PC-3 (cell line): ENCODE measurements at regions not wholly inside any gene's neighbourhood (a gene's known extent, or its start where the extent isn't known, plus 50 kb on each side); places are given as distances from the start of the nearest gene placed in this dataset.

ENCODE experiments used
- ATAC-seq: fragments of 200-7000 bp; cut with Tn5 transposase; 2 replicates; pipeline ENCODE4 v1.9.1; 2020; ENCODE audit warnings: mild to moderate bottlenecking, moderate library complexity
- BruUV-seq: library from RNA; stranded (reverse); fragments of 400-500 nt; replicated peaks from 2 replicates; lab custom pipeline; 2021; lab: Mats Ljungman, UMichigan
- CTCF ChIA-PET: fragments of 300-600 bp; sonication (Branson Sonifier 250); formaldehyde crosslinking; loops from one replicate; lab custom pipeline; 2022; ENCODE audit warnings: antibody characterized with exemption; lab: Charles Lee
- POLR2A ChIA-PET: fragments of 300-600 bp; sonication (Branson Sonifier 250); formaldehyde crosslinking; loops from one replicate; lab custom pipeline; 2022; ENCODE audit warnings: antibody characterized with exemption; ENCODE audit not compliant: unreplicated experiment; lab: Charles Lee
- DNase-seq: peaks from one replicate; pipeline ENCODE4 v3.0.0-alpha.2; 2015
- H2AFZ ChIP-seq: fragments of 300-600 bp; sonication (generic); 2 replicates; pipeline ENCODE4 v1.6.0; 2016; ENCODE audit warnings: antibody characterized with exemption, low read length
- H3F3A ChIP-seq: fragments of 300-600 bp; sonication (generic); one replicate; pipeline ENCODE4 v1.6.0; 2017; ENCODE audit warnings: antibody characterized with exemption, low read length, control low read depth, mild to moderate bottlenecking; ENCODE audit not compliant: unreplicated experiment
- H3K27ac ChIP-seq: fragments of 300-600 bp; sonication (generic); 2 replicates; pipeline ENCODE4 v1.5.1; 2016; ENCODE audit warnings: mild to moderate bottlenecking, low read length
- H3K27me3 ChIP-seq: fragments of 300-600 bp; sonication (generic); 2 replicates; pipeline ENCODE4 v1.6.1; 2016; ENCODE audit warnings: low read length, mixed read lengths
- H3K36me3 ChIP-seq: fragments of 300-600 bp; sonication (generic); 2 replicates; pipeline ENCODE4 v1.6.1; 2016; ENCODE audit warnings: low read depth, mixed run types, low read length, mixed read lengths
- H3K4me1 ChIP-seq: fragments of 300-600 bp; sonication (generic); 2 replicates; pipeline ENCODE4 v1.5.1; 2016; ENCODE audit warnings: low read length; ENCODE audit not compliant: insufficient read depth
- H3K4me2 ChIP-seq: fragments of 300-600 bp; sonication (generic); 2 replicates; pipeline ENCODE4 v1.6.0; 2016; ENCODE audit warnings: low read length
- H3K4me3 ChIP-seq: fragments of 300-600 bp; sonication (generic); 2 replicates; pipeline ENCODE4 v1.5.1; 2016; ENCODE audit warnings: mild to moderate bottlenecking, low read length, mixed read lengths
- H3K79me2 ChIP-seq: fragments of 300-600 bp; sonication (generic); 2 replicates; pipeline ENCODE4 v1.6.1; 2017; ENCODE audit warnings: low read length, mixed read lengths
- H3K9ac ChIP-seq: fragments of 300-600 bp; sonication (generic); 2 replicates; pipeline ENCODE4 v1.6.0; 2016; ENCODE audit warnings: mild to moderate bottlenecking, low read length
- H3K9me2 ChIP-seq: fragments of 300-600 bp; sonication (generic); replicated peaks from 2 replicates; pipeline ENCODE4 v1.6.1; 2016; ENCODE audit warnings: mixed run types, low read length, mixed read lengths
- H3K9me3 ChIP-seq: fragments of 300-600 bp; sonication (generic); 2 replicates; pipeline ENCODE4 v1.6.1; 2016; ENCODE audit warnings: low read length, mixed read lengths
- H4K20me1 ChIP-seq: fragments of 300-600 bp; sonication (generic); 2 replicates; pipeline ENCODE4 v1.6.1; 2016; ENCODE audit warnings: low read length, mixed read lengths
- CTCF ChIP-seq: fragments of 300-600 bp; sonication (generic); conservative IDR thresholded peaks from 2 replicates; pipeline ENCODE4 v1.5.1; 2017; ENCODE audit warnings: antibody characterized with exemption, low read depth, mild to moderate bottlenecking, low read length
- EZH2 ChIP-seq: fragments of 300-600 bp; sonication (generic); IDR thresholded peaks from one replicate; pipeline ENCODE4 v1.6.1; 2017; ENCODE audit warnings: antibody characterized with exemption, mild to moderate bottlenecking, low read length; ENCODE audit not compliant: unreplicated experiment
- EZH2phosphoT487 ChIP-seq: fragments of 300-600 bp; sonication (generic); IDR thresholded peaks from 2 replicates; pipeline ENCODE4 v1.6.1; 2018; ENCODE audit warnings: mild to moderate bottlenecking, antibody characterized with exemption, low read length, borderline replicate concordance
- intact Hi-C: fragments of 100-400 bp; cut with micrococcal nuclease; formaldehyde crosslinking; loops from 2 replicates; pipeline ENCODE4 v1.9.0; 2023

GRCh38 chr2:30312916-30313315 lies 81.6 kb downstream of the LBH start:
- Histone ChIP-seq H3F3A (no peaks in the 10 kb centered on the region), H3K4me3 (no peak overlapping the region), H3K9me3 (no peaks in the 10 kb centered on the region), H3K9me2 (no peaks in the 10 kb centered on the region), H3K79me2 (no peaks in the 10 kb centered on the region), H3K27me3 (no peaks in the 10 kb centered on the region), H3K27ac (no peak overlapping the region), H4K20me1 (no peaks in the 10 kb centered on the region), H3K9ac (no peak overlapping the region), H3K36me3 (no peaks in the 10 kb centered on the region), H3K4me2 (no peak overlapping the region), H2AFZ (no peak overlapping the region), H3K4me1 (0 out of 2 replicates have a peak, but pooled peaks cover 3% of the 10 kb centered on the region)
- ChIA-PET CTCF (no interaction called here), POLR2A (no interaction called here)
- no peak for ATAC-seq
- no TSS peak for BruUV-seq
- DNase-seq: no peak
- TF ChIP-seq EZH2phosphoT487: no peak
- no peak for TF ChIP-seq CTCF
- no peak for TF ChIP-seq EZH2
- intact Hi-C loops: no loop called here

- H2AFZ ChIP-seq: no peak overlapping the region
- no peaks in the 10 kb centered on the region for H4K20me1 ChIP-seq
- 0 out of 2 replicates have a peak, but pooled peaks cover 3% of the 10 kb centered on the region for H3K4me1 ChIP-seq
- POLR2A ChIA-PET: no interaction called here
- H3K4me2 ChIP-seq: no peak overlapping the region
- intact Hi-C loops: no loop called here
- H3K36me3 ChIP-seq: no peaks in the 10 kb centered on the region
- TF ChIP-seq EZH2phosphoT487 (no peak), CTCF (no peak)
- no TSS peak for BruUV-seq
- H3F3A ChIP-seq: no peaks in the 10 kb centered on the region
- no peaks in the 10 kb centered on the region for H3K79me2 ChIP-seq
- H3K27me3 ChIP-seq: no peaks in the 10 kb centered on the region
- H3K9me2 ChIP-seq: no peaks in the 10 kb centered on the region
- H3K4me3 ChIP-seq: no peak overlapping the region
- no peaks in the 10 kb centered on the region for H3K9me3 ChIP-seq
- ATAC-seq (no peak), DNase-seq (no peak)
- H3K9ac ChIP-seq: no peak overlapping the region
- CTCF ChIA-PET: no interaction called here
- no peak overlapping the region for H3K27ac ChIP-seq
Measured at GRCh38 chr2:30314981-30315380, 83.6 kb downstream of the LBH start.

GRCh38 chr2:30315391-30316063 lies 84.2 kb downstream of the LBH start:
- no peaks in the 10 kb centered on the region for H3K27me3 ChIP-seq
- no peak for TF ChIP-seq CTCF
- no peak for TF ChIP-seq EZH2phosphoT487
- TF ChIP-seq EZH2: no peak
- no peaks in the 10 kb centered on the region for H3K9me3 ChIP-seq
- ChIA-PET CTCF (no interaction called here), POLR2A (no interaction called here)
- H3K27ac ChIP-seq: no peak overlapping the region
- DNase-seq (peak; percentile 40), ATAC-seq (no peak)
- BruUV-seq: no TSS peak
- H3K9me2 ChIP-seq: no peaks in the 10 kb centered on the region
- H4K20me1 ChIP-seq: no peaks in the 10 kb centered on the region
- intact Hi-C loops: no loop called here
- H3F3A ChIP-seq: no peaks in the 10 kb centered on the region
- no peak overlapping the region for H3K4me2 ChIP-seq
- H3K4me3 ChIP-seq: no peak overlapping the region
- H3K79me2 ChIP-seq: no peaks in the 10 kb centered on the region
- no peak overlapping the region for H2AFZ ChIP-seq
- H3K9ac ChIP-seq: no peak overlapping the region
- no peaks in the 10 kb centered on the region for H3K36me3 ChIP-seq
- 0 out of 2 replicates have a peak, but pooled peaks cover 3% of the 10 kb centered on the region for H3K4me1 ChIP-seq
